ENCODE measurements at regions not wholly inside any gene's neighbourhood (a gene's known extent, or its start where the extent isn't known, plus 50 kb on each side); places are given as distances from the start of the nearest gene placed in this dataset.
"Not testable (repeated sequence)": the region's sequence is repeated elsewhere in the genome, so short reads cannot be mapped to it uniquely, and the experiment has no call there.

GRCh38 chr17:71024172-71024571 lies 854.8 kb downstream of the KCNJ2 start:
- DNase-seq (ENCODE audit: low spot score), result no peak

GRCh38 chr17:71024969-71025368 lies 855.6 kb downstream of the KCNJ2 start:
- no peak for DNase-seq (ENCODE audit: low spot score)

DNA sequence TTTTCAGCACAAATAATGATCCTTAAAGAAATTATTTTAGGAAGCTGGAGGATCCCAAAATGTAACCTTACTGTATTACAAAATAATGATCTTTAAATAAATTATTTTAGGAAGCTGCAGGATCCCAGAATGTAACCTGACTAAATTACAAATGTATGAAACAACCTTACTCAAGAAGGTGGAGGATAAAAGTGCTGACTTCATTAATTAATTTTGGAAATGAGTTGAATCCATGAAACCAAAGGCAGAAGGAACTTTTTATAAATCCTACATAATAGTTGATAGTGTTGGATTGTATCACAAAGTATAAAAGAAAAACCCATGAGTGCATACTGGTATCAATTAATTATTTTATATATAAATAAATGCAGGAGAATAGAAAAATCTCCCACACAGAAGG lies 859.9 kb downstream of the KCNJ2 start:
- DNase-seq (ENCODE audit: low spot score), result no peak

GRCh38 chr17:71031286-71031685 lies 862.0 kb downstream of the KCNJ2 start:
- DNase-seq (ENCODE audit: low spot score), result not testable (repeated sequence)

DNA sequence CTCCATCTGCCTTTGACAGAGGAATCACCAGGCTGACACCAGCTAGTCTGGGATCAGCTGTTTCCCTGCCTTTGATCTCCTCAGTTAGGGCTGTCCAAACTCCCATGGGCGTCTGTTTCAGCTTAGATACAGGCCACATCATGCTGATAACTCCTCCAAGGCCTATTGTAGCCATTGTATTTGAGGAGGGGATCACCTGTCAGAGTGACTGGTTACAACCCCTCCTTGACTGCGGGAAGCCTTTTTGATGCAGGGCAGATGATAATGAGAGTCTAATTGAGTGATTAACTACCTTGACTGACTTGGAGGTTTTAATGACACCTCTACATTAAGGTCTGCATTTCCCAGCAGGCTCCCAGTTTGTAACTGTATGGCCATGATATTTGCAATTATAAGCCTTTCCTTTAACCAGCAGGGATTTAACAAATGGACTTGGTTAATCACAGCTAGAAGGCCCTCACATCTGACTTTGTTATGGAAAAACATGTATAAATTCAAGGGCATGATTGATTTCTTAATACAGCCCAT lies 863.5 kb downstream of the KCNJ2 start:
- no peak for DNase-seq (ENCODE audit: low spot score)

DNA sequence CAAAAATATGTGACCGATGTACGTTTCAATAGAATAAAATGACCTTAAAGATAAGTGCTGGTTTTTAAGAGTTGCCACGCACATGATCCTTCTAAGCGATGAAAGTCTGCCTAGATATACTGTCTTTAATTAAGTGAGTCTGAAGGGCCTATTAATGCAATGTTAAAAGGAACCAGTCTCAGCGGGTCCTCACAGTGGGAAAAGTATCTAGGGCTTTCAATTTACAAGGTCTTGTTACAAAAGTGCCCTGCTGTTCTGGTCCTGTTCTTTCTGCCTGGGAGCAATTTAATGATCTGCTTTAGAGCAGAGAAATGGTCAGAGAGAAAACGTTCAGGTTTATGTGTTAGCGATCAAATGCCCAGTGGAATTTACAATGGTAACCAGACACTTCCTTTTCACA lies 864.0 kb downstream of the KCNJ2 start:
- DNase-seq (ENCODE audit: low spot score), result no peak

- no peak for DNase-seq (ENCODE audit: low spot score)
These were observed 865.9 kb downstream of the KCNJ2 start for GRCh38 chr17:71035226-71035625.

- no peak for DNase-seq (ENCODE audit: low spot score)
These were observed 868.1 kb downstream of the KCNJ2 start for GRCh38 chr17:71037386-71037785.

- no peak for DNase-seq (ENCODE audit: low spot score)
These were observed 870.1 kb downstream of the KCNJ2 start for GRCh38 chr17:71039391-71039790.

DNA sequence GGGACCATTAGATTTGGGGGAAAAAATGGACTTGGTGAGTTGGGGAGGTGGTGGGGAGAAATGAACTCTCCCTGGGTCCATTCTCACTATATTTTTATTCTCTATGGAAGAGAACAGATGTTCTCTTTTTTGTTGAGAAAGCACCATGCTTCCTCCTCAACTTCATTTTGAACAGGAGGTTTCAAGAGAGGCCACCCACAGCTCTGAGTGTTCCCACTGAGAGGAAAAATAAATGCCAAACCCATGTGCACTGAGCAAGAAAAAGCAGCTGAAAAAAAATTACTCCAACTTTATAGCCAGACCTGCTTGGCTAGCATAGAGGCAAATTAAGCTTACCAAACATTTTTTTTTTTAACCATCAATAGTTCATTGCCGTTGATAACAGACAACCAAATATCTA lies 883.6 kb downstream of the KCNJ2 start:
- no peak for DNase-seq (ENCODE audit: low spot score)

- DNase-seq (ENCODE audit: low spot score), result no peak
These were observed 885.8 kb downstream of the KCNJ2 start for GRCh38 chr17:71055128-71055527.

- DNase-seq (ENCODE audit: low spot score), result no peak
These were observed 888.1 kb downstream of the KCNJ2 start for GRCh38 chr17:71057448-71057847.

DNA sequence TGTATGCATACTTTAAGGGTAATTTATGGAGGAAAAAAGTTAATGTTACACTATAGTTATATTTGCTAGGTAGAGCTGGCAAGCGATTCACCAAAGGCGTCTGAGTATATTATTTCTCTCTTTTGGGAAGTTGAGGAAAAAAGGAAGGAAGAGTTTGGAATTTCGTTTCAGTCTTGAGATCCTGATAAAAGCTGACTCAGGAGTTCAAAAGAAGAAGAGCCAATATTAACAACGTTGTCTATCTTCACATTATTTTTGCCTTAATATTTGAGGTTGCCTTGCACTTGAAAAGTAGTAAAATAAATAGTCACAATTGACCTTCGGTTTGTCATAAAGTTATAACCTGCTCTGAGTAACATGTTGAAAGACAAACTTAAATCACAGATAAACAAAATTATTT lies 888.6 kb downstream of the KCNJ2 start:
- DNase-seq (ENCODE audit: low spot score), result no peak

DNA sequence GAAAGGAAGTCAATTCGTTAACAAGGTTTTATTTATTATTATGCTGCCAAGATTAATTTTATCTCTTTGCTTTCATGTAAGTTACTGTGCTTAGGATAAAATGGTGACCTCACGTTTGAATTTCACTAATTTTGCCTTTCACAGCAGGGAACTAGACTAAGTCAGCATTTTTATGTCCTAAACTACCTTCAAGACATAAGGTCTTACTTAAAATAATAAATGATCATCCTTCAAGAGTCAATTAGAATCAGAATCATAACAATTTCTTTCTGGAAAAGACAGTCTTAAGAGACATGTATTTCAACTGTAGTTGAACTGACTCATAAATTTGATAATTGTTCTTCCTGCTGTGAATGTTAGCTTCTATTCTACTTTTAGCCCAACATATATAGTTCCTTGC lies 893.8 kb downstream of the KCNJ2 start:
- no peak for DNase-seq (ENCODE audit: low spot score)

DNA sequence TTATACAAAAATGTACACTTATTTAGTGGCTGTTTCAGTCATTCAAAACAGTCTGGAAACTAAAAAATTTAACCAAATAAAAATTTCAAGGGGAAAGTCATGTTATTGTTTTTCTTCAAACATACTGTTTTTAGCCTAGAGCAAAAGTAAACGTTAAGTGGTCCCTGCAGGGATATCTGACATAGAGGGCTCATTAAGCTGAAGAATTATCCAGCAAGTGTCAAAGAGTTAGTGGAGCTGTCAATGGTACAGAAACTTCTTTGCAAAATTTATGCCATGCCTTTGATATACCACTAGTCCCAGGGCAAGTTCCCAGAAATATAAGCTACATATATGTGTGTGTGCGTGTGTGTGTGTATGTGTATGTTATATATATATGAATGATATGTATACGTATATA lies 894.2 kb downstream of the KCNJ2 start:
- no peak for DNase-seq (ENCODE audit: low spot score)

GRCh38 chr17:71067669-71068407 lies 898.5 kb downstream of the KCNJ2 start:
- no peak for DNase-seq (ENCODE audit: low spot score)

GRCh38 chr17:71068408-71068750 lies 899.0 kb downstream of the KCNJ2 start:
- DNase-seq (ENCODE audit: low spot score), result no peak

DNA sequence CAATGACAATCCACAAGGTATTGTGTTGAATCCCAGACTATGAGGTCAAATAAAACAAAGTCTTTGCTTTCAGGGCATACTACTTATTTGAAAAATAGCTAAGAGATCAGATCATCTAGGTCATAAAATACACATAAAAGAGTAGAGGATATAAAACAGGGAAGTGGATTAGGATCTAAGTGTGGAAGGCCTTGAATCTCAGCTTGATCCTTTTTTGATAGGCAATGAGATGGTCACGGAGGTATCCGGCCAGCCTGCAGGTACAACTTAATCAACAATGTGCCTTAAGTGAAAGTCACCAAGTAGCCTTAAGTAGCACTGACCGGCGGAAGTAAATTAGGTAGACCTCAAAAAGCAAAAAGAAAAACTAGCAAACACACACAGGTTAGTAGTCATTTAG lies 901.7 kb downstream of the KCNJ2 start:
- DNase-seq (ENCODE audit: low spot score), result no peak

GRCh38 chr17:71071837-71072236 lies 902.5 kb downstream of the KCNJ2 start:
- no peak for DNase-seq (ENCODE audit: low spot score)

DNA sequence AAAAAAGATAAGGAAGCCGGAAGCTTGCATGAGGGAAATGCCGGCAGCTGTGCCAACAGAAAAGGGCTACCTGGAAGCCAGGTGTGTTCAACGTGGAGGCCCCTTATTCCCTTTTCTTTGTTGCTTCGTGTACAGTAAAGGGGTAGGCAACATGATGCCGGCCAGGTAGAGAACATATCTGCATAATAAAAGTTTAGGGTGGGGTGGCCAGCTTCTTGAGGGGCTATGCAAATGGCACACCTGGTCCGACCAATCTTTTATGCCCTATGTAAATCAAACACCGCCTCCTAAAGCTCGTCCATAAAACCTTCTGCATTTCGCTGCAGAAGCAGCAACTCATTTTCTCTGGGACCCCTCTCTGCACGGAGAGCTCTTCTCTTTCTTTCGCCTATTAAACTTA lies 911.6 kb downstream of the KCNJ2 start:
- DNase-seq (ENCODE audit: low spot score), result no peak

- no peak for DNase-seq (ENCODE audit: low spot score)
These were observed 912.3 kb downstream of the KCNJ2 start for GRCh38 chr17:71081666-71082065.

DNA sequence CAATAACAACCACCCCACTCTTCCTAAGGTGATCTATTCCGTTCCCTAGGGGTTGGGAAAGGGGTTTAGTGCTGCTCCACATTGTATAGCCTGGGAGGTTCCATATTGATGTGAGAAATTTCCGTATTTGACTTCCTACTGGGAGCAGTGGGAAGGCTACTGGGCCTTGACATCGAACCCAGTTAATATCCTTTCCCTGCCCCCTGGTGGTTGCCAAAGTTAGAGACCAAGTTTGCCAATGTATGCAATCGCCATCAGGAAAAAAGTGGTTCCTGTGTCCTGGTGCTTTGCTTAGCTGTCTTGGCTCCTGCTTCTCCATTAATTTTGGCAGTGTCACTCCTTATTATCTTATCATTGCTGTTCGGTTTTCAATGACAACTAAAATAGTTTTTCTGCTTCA lies 914.9 kb downstream of the KCNJ2 start:
- peak; percentile 5 for DNase-seq (ENCODE audit: low spot score)

GRCh38 chr17:71084838-71085237 lies 915.5 kb downstream of the KCNJ2 start:
- no peak for DNase-seq (ENCODE audit: low spot score)
